Transverse colon (tissue), 4 donors: ENCODE measurements at regions not wholly inside any gene's neighbourhood (a gene's known extent, or its start where the extent isn't known, plus 50 kb on each side); places are given as distances from the start of the nearest gene placed in this dataset.
"Not testable (repeated sequence)": the region's sequence is repeated elsewhere in the genome, so short reads cannot be mapped to it uniquely, and the experiment has no call there.

Experiments
- DNase-seq: peaks from one replicate; pipeline ENCODE4 v3.0.0-alpha.2; 2019
- H3K27ac ChIP-seq, 4 donors: fragments of 200-600 bp; sonication (generic); 2 replicates each; pipeline ENCODE4 v1.5.1; 2016 to 2018; ENCODE audit warnings: inconsistent platforms in 4 of 4
- H3K27me3 ChIP-seq: fragments of 200-600 bp; sonication (generic); 2 replicates; pipeline ENCODE4 v1.5.1; 2017; ENCODE audit warnings: inconsistent platforms
- H3K36me3 ChIP-seq, 4 donors: fragments of 200-600 bp; sonication (generic); 2 replicates each; pipeline ENCODE4 v1.5.1; 2017 to 2019; ENCODE audit warnings: inconsistent platforms in 4 of 4
- H3K4me1 ChIP-seq, 4 donors: fragments of 200-600 bp; sonication (generic); 2 replicates each; pipeline ENCODE4 v1.5.1; 2017 to 2020; ENCODE audit warnings: inconsistent platforms in 4 of 4
- H3K4me3 ChIP-seq, 4 donors: fragments of 200-600 bp; sonication (generic); 1 replicate in 1 of 4; 2 replicates in 3 of 4; pipeline versions ENCODE4 v1.5.1 to v1.6.1; 2017 to 2019; ENCODE audit warnings: inconsistent platforms in 4 of 4
- H3K9me3 ChIP-seq, 2 donors: fragments of 200-600 bp; sonication (generic); 2 replicates each; pipeline ENCODE4 v1.5.1; 2017 to 2019; ENCODE audit warnings: inconsistent platforms in 2 of 2
- WGBS, 2 donors: methylation state at CpG; one replicate each; pipeline ENCODE4 v1.1.5; 2018; ENCODE audit warnings: low coverage in 1 of 2; 5-methylcytosine and 5-hydroxymethylcytosine counted together
- in situ Hi-C, 4 donors: fragments of 200-750 bp; cut with MboI; loops; one replicate each; pipeline versions ENCODE4 v1.15.0 to v1.15.1; 2017; ENCODE audit warnings: low sequenced_read_pairs in 3 of 4, low pct_ligation_motif_present in 1 of 4, low pct_unique_long_range_greater_than_20kb in 1 of 4
- intact Hi-C: fragments of 100-400 bp; cut with DNase I; formaldehyde crosslinking; loops from one replicate; pipeline ENCODE4 v1.15.1; 2023; ENCODE audit warnings: low total_unique reads

DNA sequence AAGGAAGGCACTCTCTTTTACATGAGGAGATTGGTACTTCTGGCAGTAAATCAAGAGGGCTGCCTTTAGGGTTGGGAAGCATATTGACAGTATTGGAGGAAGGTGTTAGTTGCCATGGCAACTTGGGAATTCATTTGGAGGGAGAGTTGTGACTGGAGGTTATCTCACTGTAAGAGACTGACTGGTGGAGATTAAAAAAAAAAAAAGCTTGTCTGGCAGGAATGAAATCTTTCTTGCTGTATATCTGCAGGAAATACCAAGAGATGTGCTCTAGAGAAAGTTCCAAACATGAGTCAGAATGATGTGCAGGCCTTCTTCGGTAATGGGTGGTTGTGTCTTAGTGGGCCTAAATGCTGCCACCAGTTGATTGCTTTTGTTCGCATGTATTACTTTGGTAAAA is 59.8 kb upstream of the FAM72C start:
- DNase-seq, H3K27me3 ChIP-seq, H3K9me3 ChIP-seq, intact Hi-C loops, H3K27ac ChIP-seq, H3K4me3 ChIP-seq, in situ Hi-C loops, H3K36me3 ChIP-seq, H3K4me1 ChIP-seq: not testable (repeated sequence)
- WGBS, 2 donors: 79% methylated on average over 2 of the region's 2 CpGs; no CpG with 5 or more reads in 1 of the 2 donors

- H3K36me3 ChIP-seq, H3K4me1 ChIP-seq, intact Hi-C loops, H3K27me3 ChIP-seq, H3K27ac ChIP-seq, H3K9me3 ChIP-seq, DNase-seq, in situ Hi-C loops, H3K4me3 ChIP-seq: not testable (repeated sequence)
- WGBS, 2 donors: no CpG with 5 or more reads among the region's 2 CpGs
These were observed 54.2 kb upstream of the FAM72C start for GRCh38 chr1:144026022-144026421.

GRCh38 chr1:144021690-144022384 is 50.1 kb upstream of the FAM72C start:
- H3K27me3 ChIP-seq, H3K36me3 ChIP-seq, intact Hi-C loops, H3K4me1 ChIP-seq, in situ Hi-C loops, H3K27ac ChIP-seq, H3K4me3 ChIP-seq, H3K9me3 ChIP-seq, DNase-seq: not testable (repeated sequence)
- WGBS, 2 donors: no CpG with 5 or more reads among the region's 5 CpGs
